ENCODE measurements at regions not wholly inside any gene's neighbourhood (a gene's known extent, or its start where the extent isn't known, plus 50 kb on each side); places are given as distances from the start of the nearest gene placed in this dataset.

- ChIA-PET CTCF (no interaction called here), POLR2A (no interaction called here)
- H3K4me2 ChIP-seq: no peak overlapping the region
- no peak overlapping the region for H3K4me3 ChIP-seq
- no peaks in the 10 kb centered on the region for H3K4me1 ChIP-seq
- DNase-seq (ENCODE audit: low read depth in 1 of 2, low spot score in 1 of 2) (no peak), FAIRE-seq (no peak), ATAC-seq (no peak)
- TF ChIP-seq RARB (CRISPR knock-in tag; IDR thresholded peaks at IDR 0.05) (no peak), NFE2L2 (conservative IDR thresholded peaks at IDR 0.05; ENCODE audit: low read length) (no peak), FOXS1 (CRISPR knock-in tag; IDR thresholded peaks at IDR 0.05) (no peak), CEBPB (IDR thresholded peaks at IDR 0.05) (no peak), POLR2A (IDR thresholded peaks at IDR 0.05; ENCODE audit: low read length) (no peak), EHMT2 (IDR thresholded peaks at IDR 0.05; ENCODE audit: low read depth) (no peak), EP300 (IDR thresholded peaks at IDR 0.05) (no peak), FOSL2 (IDR thresholded peaks at IDR 0.05) (no peak), FOSL2 (CRISPR knock-in tag; IDR thresholded peaks at IDR 0.05) (no peak)
- TF ChIP-seq, protein P1, sequence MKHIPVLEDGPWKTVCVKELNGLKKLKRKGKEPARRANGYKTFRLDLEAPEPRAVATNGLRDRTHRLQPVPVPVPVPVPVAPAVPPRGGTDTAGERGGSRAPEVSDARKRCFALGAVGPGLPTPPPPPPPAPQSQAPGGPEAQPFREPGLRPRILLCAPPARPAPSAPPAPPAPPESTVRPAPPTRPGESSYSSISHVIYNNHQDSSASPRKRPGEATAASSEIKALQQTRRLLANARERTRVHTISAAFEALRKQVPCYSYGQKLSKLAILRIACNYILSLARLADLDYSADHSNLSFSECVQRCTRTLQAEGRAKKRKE (CRISPR knock-in tag; IDR thresholded peaks at IDR 0.05; ENCODE audit: low read depth): no peak
- WGBS (ENCODE audit: missing lambda C conversion rate): 60% methylated on average over 4 of the region's 4 CpGs
- H3K9me3 ChIP-seq: no peaks in the 10 kb centered on the region
- no peak overlapping the region for H3K27ac ChIP-seq
Observed at GRCh38 chr1:194515916-194516315, 1329.5 kb upstream of the B3GALT2 start.

DNA sequence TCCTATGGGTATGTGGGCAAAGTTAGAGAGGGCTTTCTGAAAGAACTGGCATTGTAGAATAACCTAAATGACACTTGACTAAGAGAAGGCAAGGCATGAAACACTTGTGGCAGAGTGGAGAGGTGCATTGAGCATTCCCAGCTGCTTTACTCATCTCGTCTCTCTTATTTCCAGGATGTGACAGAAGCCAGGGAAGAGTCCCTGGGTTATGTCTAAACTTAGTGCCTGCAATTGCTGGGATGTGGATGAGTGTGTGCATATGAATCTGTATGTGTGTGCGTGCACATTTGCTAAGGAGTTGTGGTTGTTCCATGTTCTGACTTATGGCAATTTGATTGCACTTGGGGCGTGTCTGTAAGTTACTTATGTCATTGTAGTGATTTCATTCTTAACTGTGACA, 1326.5 kb upstream of the B3GALT2 start:
- no peak overlapping the region for H3K4me3 ChIP-seq
- no peaks in the 10 kb centered on the region for H3K9me3 ChIP-seq
- WGBS (ENCODE audit: missing lambda C conversion rate): 38% methylated on average over 3 of the region's 3 CpGs
- H3K27ac ChIP-seq: no peak overlapping the region
- no peak overlapping the region for H3K4me2 ChIP-seq
- CTCF ChIA-PET: no interaction called here
- FAIRE-seq: no peak
- TF ChIP-seq GATA3 (IDR thresholded peaks at IDR 0.05; ENCODE audit: borderline replicate concordance): no peak
- TF ChIP-seq TP53 (CRISPR knock-in tag; IDR thresholded peaks at IDR 0.05): no peak
- TF ChIP-seq, protein P1 (CRISPR knock-in tag; IDR thresholded peaks at IDR 0.05; ENCODE audit: low read depth): no peak
- no peak for TF ChIP-seq JUNB (IDR thresholded peaks at IDR 0.05)
- no peak for TF ChIP-seq MYC (IDR thresholded peaks at IDR 0.05; ENCODE audit: borderline replicate concordance, low read length)
- TF ChIP-seq HMGXB4 (CRISPR knock-in tag; IDR thresholded peaks at IDR 0.05; ENCODE audit: borderline replicate concordance): no peak
- no peak for TF ChIP-seq USF2 (IDR thresholded peaks at IDR 0.05)
- no peaks in the 10 kb centered on the region for H3K4me1 ChIP-seq
- POLR2A ChIA-PET: no interaction called here
- no peak for DNase-seq (ENCODE audit: low read depth in 1 of 2, low spot score in 1 of 2)
- ATAC-seq: no peak

DNA sequence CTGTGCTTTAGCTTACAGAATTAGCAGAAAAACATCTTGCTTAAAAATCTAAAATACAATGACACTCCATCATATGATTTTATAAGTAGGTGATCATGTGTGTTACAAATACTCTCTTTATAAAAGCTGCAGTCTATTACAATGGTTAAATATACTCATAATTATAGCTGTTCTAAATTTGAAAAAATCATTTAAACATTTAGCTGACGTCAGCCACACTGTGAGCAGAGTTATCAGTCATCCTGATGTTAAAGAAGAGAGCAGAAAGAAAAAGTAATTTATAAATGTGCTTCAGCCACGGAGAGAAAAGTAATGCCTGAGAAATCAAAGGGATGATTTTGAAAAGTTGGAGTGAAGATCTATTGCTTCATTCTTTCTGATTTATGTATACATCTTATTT, 1325.9 kb upstream of the B3GALT2 start:
- Histone ChIP-seq H3K4me2 (no peak overlapping the region), H3K4me3 (no peak overlapping the region), H3K9me3 (no peaks in the 10 kb centered on the region), H3K27ac (no peak overlapping the region), H3K4me1 (no peaks in the 10 kb centered on the region)
- TF ChIP-seq CHD4 (IDR thresholded peaks at IDR 0.05; ENCODE audit: borderline replicate concordance) (no peak), RARB (CRISPR knock-in tag; IDR thresholded peaks at IDR 0.05) (no peak), GATA3 (IDR thresholded peaks at IDR 0.05; ENCODE audit: borderline replicate concordance) (no peak), HDAC2 (IDR thresholded peaks at IDR 0.05) (no peak)
- ATAC-seq: no peak
- WGBS (ENCODE audit: missing lambda C conversion rate): 16% methylated on average over 2 of the region's 2 CpGs
- no peak for FAIRE-seq
- CTCF ChIA-PET: no interaction called here
- POLR2A ChIA-PET: no interaction called here
- no peak for DNase-seq (ENCODE audit: low read depth in 1 of 2, low spot score in 1 of 2)

DNA sequence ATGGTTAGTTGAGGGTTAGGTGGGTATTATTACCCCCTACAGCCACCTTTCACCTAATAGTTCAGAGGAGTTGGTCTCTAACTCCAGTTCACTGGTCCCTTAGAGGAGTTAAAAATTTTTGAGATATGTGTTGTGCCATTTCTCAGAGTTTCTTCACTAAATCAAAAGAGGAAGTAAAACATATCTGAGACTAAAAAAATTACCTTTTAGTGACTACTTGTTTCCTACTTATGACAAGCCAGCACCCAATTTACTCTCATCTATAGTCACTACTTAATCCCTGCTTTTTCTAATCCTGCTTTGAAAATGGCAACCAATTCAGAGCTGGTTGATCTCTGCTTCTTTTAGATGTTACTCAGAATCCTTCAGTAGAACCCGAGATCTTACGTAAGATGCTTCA, 1316.8 kb upstream of the B3GALT2 start:
- FAIRE-seq (no peak), DNase-seq (ENCODE audit: low read depth in 1 of 2, low spot score in 1 of 2) (no peak), ATAC-seq (no peak)
- no peaks in the 10 kb centered on the region for H3K9me3 ChIP-seq
- 79% methylated on average over 2 of the region's 2 CpGs for WGBS (ENCODE audit: missing lambda C conversion rate)
- ChIA-PET CTCF (no interaction called here), POLR2A (no interaction called here)
- no peak overlapping the region for H3K4me2 ChIP-seq
- no peak overlapping the region for H3K27ac ChIP-seq
- no peaks in the 10 kb centered on the region for H3K4me1 ChIP-seq
- no peak overlapping the region for H3K4me3 ChIP-seq
- no peak for TF ChIP-seq NFE2L2 (conservative IDR thresholded peaks at IDR 0.05; ENCODE audit: low read length)
- TF ChIP-seq EHF (CRISPR knock-in tag; IDR thresholded peaks at IDR 0.05): no peak
- no peak for TF ChIP-seq HOXB13 (CRISPR knock-in tag; IDR thresholded peaks at IDR 0.05; ENCODE audit: low read depth)
- TF ChIP-seq REST (IDR thresholded peaks at IDR 0.05): no peak
- TF ChIP-seq RNF2 (IDR thresholded peaks at IDR 0.05; ENCODE audit: borderline replicate concordance, low read depth): no peak
- no peak for TF ChIP-seq SREBF2 (IDR thresholded peaks at IDR 0.05)
- TF ChIP-seq CHD2 (IDR thresholded peaks at IDR 0.05; ENCODE audit: low read length, partially characterized antibody): no peak
- no peak for TF ChIP-seq ZFP36 (IDR thresholded peaks at IDR 0.05; ENCODE audit: borderline replicate concordance, partially characterized antibody)

All from A549 (cell line).